Lower leg skin (tissue), 3 donors: ENCODE measurements at regions not wholly inside any gene's neighbourhood (a gene's known extent, or its start where the extent isn't known, plus 50 kb on each side); places are given as distances from the start of the nearest gene placed in this dataset.

Source experiments
- POLR2A ChIP-seq, 2 donors: fragments of 450-650 bp; IDR thresholded peaks; one replicate each; pipeline ENCODE4 v1.6.1; 2016 to 2017; ENCODE audit warnings: antibody characterized with exemption in 2 of 2, mild to moderate bottlenecking in 1 of 2, moderate library complexity in 1 of 2
- TF ChIP-seq, protein P1 (sequence below), 3 donors: fragments of 450-650 bp; IDR thresholded peaks; one replicate each; pipeline ENCODE4 v1.5.1; 2016; ENCODE audit warnings: antibody characterized with exemption in 3 of 3, mild to moderate bottlenecking in 3 of 3, moderate library complexity in 2 of 3

DNA sequence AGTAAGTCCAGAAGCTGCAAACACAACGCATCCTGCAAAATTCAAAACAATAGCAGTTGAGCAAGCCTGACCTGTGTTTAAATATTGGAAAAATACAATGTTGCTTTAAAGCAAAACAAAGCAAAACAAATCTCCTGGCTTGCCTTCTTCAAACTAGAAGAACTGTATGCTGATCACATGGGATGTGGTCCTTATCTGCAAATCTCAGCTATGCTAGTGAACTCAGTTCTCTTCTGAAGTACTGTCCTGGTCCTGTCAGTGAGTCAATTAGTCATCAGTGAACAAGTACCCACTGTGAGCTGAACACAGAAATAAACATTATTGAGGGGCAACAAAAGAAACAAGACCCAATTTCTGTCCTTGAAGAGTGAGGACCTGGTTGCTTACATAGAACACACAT lies 522.5 kb downstream of the SMARCA1 start:
- TF ChIP-seq, protein P1, sequence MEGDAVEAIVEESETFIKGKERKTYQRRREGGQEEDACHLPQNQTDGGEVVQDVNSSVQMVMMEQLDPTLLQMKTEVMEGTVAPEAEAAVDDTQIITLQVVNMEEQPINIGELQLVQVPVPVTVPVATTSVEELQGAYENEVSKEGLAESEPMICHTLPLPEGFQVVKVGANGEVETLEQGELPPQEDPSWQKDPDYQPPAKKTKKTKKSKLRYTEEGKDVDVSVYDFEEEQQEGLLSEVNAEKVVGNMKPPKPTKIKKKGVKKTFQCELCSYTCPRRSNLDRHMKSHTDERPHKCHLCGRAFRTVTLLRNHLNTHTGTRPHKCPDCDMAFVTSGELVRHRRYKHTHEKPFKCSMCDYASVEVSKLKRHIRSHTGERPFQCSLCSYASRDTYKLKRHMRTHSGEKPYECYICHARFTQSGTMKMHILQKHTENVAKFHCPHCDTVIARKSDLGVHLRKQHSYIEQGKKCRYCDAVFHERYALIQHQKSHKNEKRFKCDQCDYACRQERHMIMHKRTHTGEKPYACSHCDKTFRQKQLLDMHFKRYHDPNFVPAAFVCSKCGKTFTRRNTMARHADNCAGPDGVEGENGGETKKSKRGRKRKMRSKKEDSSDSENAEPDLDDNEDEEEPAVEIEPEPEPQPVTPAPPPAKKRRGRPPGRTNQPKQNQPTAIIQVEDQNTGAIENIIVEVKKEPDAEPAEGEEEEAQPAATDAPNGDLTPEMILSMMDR (IDR thresholded peaks at IDR 0.05), result no peak
- TF ChIP-seq POLR2A (IDR thresholded peaks at IDR 0.05), result no peak
